ENCODE measurements at regions not wholly inside any gene's neighbourhood (a gene's known extent, or its start where the extent isn't known, plus 50 kb on each side); places are given as distances from the start of the nearest gene placed in this dataset.

- FAIRE-seq: no peak
- no peak for DNase-seq (ENCODE audit: insufficient read length)
- TF ChIP-seq POLR2A (IDR thresholded peaks at IDR 0.05; ENCODE audit: low read depth, low read length): no peak
- TF ChIP-seq TAF1 (IDR thresholded peaks at IDR 0.05; ENCODE audit: borderline replicate concordance, low read depth, low read length): no peak
- TF ChIP-seq POLR2AphosphoS5 (IDR thresholded peaks at IDR 0.05; ENCODE audit: low read depth, low read length): no peak
Measured at GRCh38 chr1:83756984-83757717, 241.8 kb downstream of the TTLL7 start.

- FAIRE-seq (no peak), DNase-seq (ENCODE audit: insufficient read length) (no peak)
- TF ChIP-seq TAF1 (IDR thresholded peaks at IDR 0.05; ENCODE audit: borderline replicate concordance, low read depth, low read length) (no peak), POLR2AphosphoS5 (IDR thresholded peaks at IDR 0.05; ENCODE audit: low read depth, low read length) (no peak), POLR2A (IDR thresholded peaks at IDR 0.05; ENCODE audit: low read depth, low read length) (no peak)
Measured at GRCh38 chr1:83751602-83752001, 247.3 kb downstream of the TTLL7 start.

GRCh38 chr1:83750201-83750600, 248.7 kb downstream of the TTLL7 start:
- FAIRE-seq (no peak), DNase-seq (ENCODE audit: insufficient read length) (no peak)
- TF ChIP-seq TAF1 (IDR thresholded peaks at IDR 0.05; ENCODE audit: borderline replicate concordance, low read depth, low read length) (no peak), POLR2A (IDR thresholded peaks at IDR 0.05; ENCODE audit: low read depth, low read length) (no peak), POLR2AphosphoS5 (IDR thresholded peaks at IDR 0.05; ENCODE audit: low read depth, low read length) (no peak)

GRCh38 chr1:83747853-83748482, 251.0 kb downstream of the TTLL7 start:
- TF ChIP-seq POLR2AphosphoS5 (IDR thresholded peaks at IDR 0.05; ENCODE audit: low read depth, low read length): no peak
- no peak for TF ChIP-seq POLR2A (IDR thresholded peaks at IDR 0.05; ENCODE audit: low read depth, low read length)
- no peak for TF ChIP-seq TAF1 (IDR thresholded peaks at IDR 0.05; ENCODE audit: borderline replicate concordance, low read depth, low read length)
- DNase-seq (ENCODE audit: insufficient read length): no peak
- FAIRE-seq: no peak

GRCh38 chr1:83746234-83746633, 252.7 kb downstream of the TTLL7 start:
- TF ChIP-seq POLR2A (IDR thresholded peaks at IDR 0.05; ENCODE audit: low read depth, low read length) (no peak), POLR2AphosphoS5 (IDR thresholded peaks at IDR 0.05; ENCODE audit: low read depth, low read length) (no peak), TAF1 (IDR thresholded peaks at IDR 0.05; ENCODE audit: borderline replicate concordance, low read depth, low read length) (no peak)
- DNase-seq (ENCODE audit: insufficient read length) (no peak), FAIRE-seq (no peak)

GRCh38 chr1:83742446-83742845, 256.5 kb downstream of the TTLL7 start:
- DNase-seq (ENCODE audit: insufficient read length): no peak
- TF ChIP-seq POLR2A (IDR thresholded peaks at IDR 0.05; ENCODE audit: low read depth, low read length) (no peak), POLR2AphosphoS5 (IDR thresholded peaks at IDR 0.05; ENCODE audit: low read depth, low read length) (no peak), TAF1 (IDR thresholded peaks at IDR 0.05; ENCODE audit: borderline replicate concordance, low read depth, low read length) (no peak)
- no peak for FAIRE-seq

- DNase-seq (ENCODE audit: insufficient read length): no peak
- FAIRE-seq: no peak
- TF ChIP-seq POLR2AphosphoS5 (IDR thresholded peaks at IDR 0.05; ENCODE audit: low read depth, low read length) (no peak), POLR2A (IDR thresholded peaks at IDR 0.05; ENCODE audit: low read depth, low read length) (no peak), TAF1 (IDR thresholded peaks at IDR 0.05; ENCODE audit: borderline replicate concordance, low read depth, low read length) (no peak)
Measured at GRCh38 chr1:83741770-83742169, 257.2 kb downstream of the TTLL7 start.

- FAIRE-seq: no peak
- TF ChIP-seq POLR2AphosphoS5 (IDR thresholded peaks at IDR 0.05; ENCODE audit: low read depth, low read length) (no peak), POLR2A (IDR thresholded peaks at IDR 0.05; ENCODE audit: low read depth, low read length) (no peak), TAF1 (IDR thresholded peaks at IDR 0.05; ENCODE audit: borderline replicate concordance, low read depth, low read length) (no peak)
- DNase-seq (ENCODE audit: insufficient read length): no peak
Measured at GRCh38 chr1:83741348-83741747, 257.6 kb downstream of the TTLL7 start.

GRCh38 chr1:83735526-83735925, 263.4 kb downstream of the TTLL7 start:
- FAIRE-seq (no peak), DNase-seq (ENCODE audit: insufficient read length) (no peak)
- TF ChIP-seq POLR2AphosphoS5 (IDR thresholded peaks at IDR 0.05; ENCODE audit: low read depth, low read length) (no peak), POLR2A (IDR thresholded peaks at IDR 0.05; ENCODE audit: low read depth, low read length) (no peak), TAF1 (IDR thresholded peaks at IDR 0.05; ENCODE audit: borderline replicate concordance, low read depth, low read length) (no peak)

GRCh38 chr1:83734420-83734819, 264.5 kb downstream of the TTLL7 start:
- no peak for DNase-seq (ENCODE audit: insufficient read length)
- no peak for FAIRE-seq
- no peak for TF ChIP-seq POLR2A (IDR thresholded peaks at IDR 0.05; ENCODE audit: low read depth, low read length)
- no peak for TF ChIP-seq TAF1 (IDR thresholded peaks at IDR 0.05; ENCODE audit: borderline replicate concordance, low read depth, low read length)
- no peak for TF ChIP-seq POLR2AphosphoS5 (IDR thresholded peaks at IDR 0.05; ENCODE audit: low read depth, low read length)

GRCh38 chr1:83725735-83726360, 273.1 kb downstream of the TTLL7 start:
- FAIRE-seq (peak; percentile 24), DNase-seq (ENCODE audit: insufficient read length) (no peak)
- TF ChIP-seq TAF1 (IDR thresholded peaks at IDR 0.05; ENCODE audit: borderline replicate concordance, low read depth, low read length): no peak

GRCh38 chr1:83718338-83718737, 280.6 kb downstream of the TTLL7 start:
- no peak for FAIRE-seq
- no peak for DNase-seq (ENCODE audit: insufficient read length)
- no peak for TF ChIP-seq POLR2AphosphoS5 (IDR thresholded peaks at IDR 0.05; ENCODE audit: low read depth, low read length)
- TF ChIP-seq POLR2A (IDR thresholded peaks at IDR 0.05; ENCODE audit: low read depth, low read length): no peak
- TF ChIP-seq TAF1 (IDR thresholded peaks at IDR 0.05; ENCODE audit: borderline replicate concordance, low read depth, low read length): no peak
